GM21447 (cell line): ENCODE measurements at regions not wholly inside any gene's neighbourhood (a gene's known extent, or its start where the extent isn't known, plus 50 kb on each side); places are given as distances from the start of the nearest gene placed in this dataset.
"Not testable (repeated sequence)": the region's sequence is repeated elsewhere in the genome, so short reads cannot be mapped to it uniquely, and the experiment has no call there.

ENCODE experiments used
- ATAC-seq: cut with Tn5 transposase; IDR thresholded peaks from one replicate; pipeline ENCODE4 v1.9.1; 2021; ENCODE audit not compliant: unreplicated experiment

GRCh38 chr1:121443001-121443540, 258.3 kb downstream of the SRGAP2C start:
- no peak for ATAC-seq

- no peak for ATAC-seq
Measured at GRCh38 chr1:121444096-121444495, 259.3 kb downstream of the SRGAP2C start.

- no peak for ATAC-seq
Measured at GRCh38 chr1:121445679-121446078, 260.9 kb downstream of the SRGAP2C start.

- not testable (repeated sequence) for ATAC-seq
Measured at GRCh38 chr1:121447280-121447923, 262.6 kb downstream of the SRGAP2C start.

GRCh38 chr1:121448064-121448463, 263.3 kb downstream of the SRGAP2C start:
- not testable (repeated sequence) for ATAC-seq

- ATAC-seq: no peak
Measured at GRCh38 chr1:121448851-121449250, 264.1 kb downstream of the SRGAP2C start.

GRCh38 chr1:121452484-121452883, 267.7 kb downstream of the SRGAP2C start:
- no peak for ATAC-seq

- peak; percentile 100 for ATAC-seq
Measured at GRCh38 chr1:121458291-121459048, 273.7 kb downstream of the SRGAP2C start.

GRCh38 chr1:121459235-121459634, 274.5 kb downstream of the SRGAP2C start:
- ATAC-seq: no peak

GRCh38 chr1:121469395-121469794, 284.6 kb downstream of the SRGAP2C start:
- ATAC-seq: not testable (repeated sequence)

GRCh38 chr1:121470401-121470800, 285.6 kb downstream of the SRGAP2C start:
- not testable (repeated sequence) for ATAC-seq

- peak; percentile 97 for ATAC-seq
Measured at GRCh38 chr1:121471523-121471922, 286.7 kb downstream of the SRGAP2C start.

GRCh38 chr1:121472017-121472416, 287.2 kb downstream of the SRGAP2C start:
- no peak for ATAC-seq

GRCh38 chr1:121483234-121483633, 298.5 kb downstream of the SRGAP2C start:
- ATAC-seq: no peak

GRCh38 chr1:121483961-121484424, 299.2 kb downstream of the SRGAP2C start:
- ATAC-seq: no peak

GRCh38 chr1:121494796-121495195, 310.0 kb downstream of the SRGAP2C start:
- ATAC-seq: not testable (repeated sequence)

GRCh38 chr1:121511455-121511854, 326.7 kb downstream of the SRGAP2C start:
- not testable (repeated sequence) for ATAC-seq

- ATAC-seq: not testable (repeated sequence)
Measured at GRCh38 chr1:121511876-121512275, 327.1 kb downstream of the SRGAP2C start.

- ATAC-seq: no peak
Measured at GRCh38 chr1:121515235-121515634, 330.5 kb downstream of the SRGAP2C start.

- ATAC-seq: peak; percentile 92
Measured at GRCh38 chr1:121516234-121516967, 331.6 kb downstream of the SRGAP2C start.

- ATAC-seq: no peak
Measured at GRCh38 chr1:121517586-121518230, 332.9 kb downstream of the SRGAP2C start.
